BJ (cell line): ENCODE measurements at regions not wholly inside any gene's neighbourhood (a gene's known extent, or its start where the extent isn't known, plus 50 kb on each side); places are given as distances from the start of the nearest gene placed in this dataset.

Source experiments
- CTCF ChIA-PET: fragments of 350-600 bp; formaldehyde crosslinking; extraction: SDS; loops from one replicate; lab custom pipeline; 2021; ENCODE audit warnings: antibody characterized with exemption, inconsistent platforms; lab: Yijun Ruan, JAX
- POLR2A ChIA-PET: fragments of 300-600 bp; sonication (Branson Sonifier 250); formaldehyde crosslinking; extraction: SDS; loops from one replicate; lab custom pipeline; 2021; ENCODE audit warnings: antibody characterized with exemption; lab: Charles Lee
- DNase-seq: peaks from one replicate; pipeline ENCODE4 v3.0.0-alpha.2; 2011; ENCODE audit warnings: low read depth
- H3K27me3 ChIP-seq: 2 replicates; pipeline ENCODE4 v1.6.0; 2011; ENCODE audit warnings: low read length; ENCODE audit not compliant: control insufficient read depth, insufficient read depth
- H3K36me3 ChIP-seq: 2 replicates; pipeline ENCODE4 v1.5.1; 2011; ENCODE audit warnings: low read length; ENCODE audit not compliant: control insufficient read depth, insufficient read depth
- H3K4me3 ChIP-seq: 2 replicates; pipeline ENCODE4 v1.5.1; 2011; ENCODE audit warnings: low read depth, mild to moderate bottlenecking, control low read depth, low read length
- TF ChIP-seq, protein P1 (sequence below): IDR thresholded peaks from 2 replicates; pipeline ENCODE4 v1.5.1; 2011; ENCODE audit warnings: low read depth, mild to moderate bottlenecking, control low read depth, inconsistent platforms, low read length, moderate library complexity; ENCODE audit not compliant: insufficient read depth

- Histone ChIP-seq H3K4me3 (no peak overlapping the region), H3K27me3 (no peaks in the 10 kb centered on the region), H3K36me3 (no peaks in the 10 kb centered on the region)
- TF ChIP-seq, protein P1, sequence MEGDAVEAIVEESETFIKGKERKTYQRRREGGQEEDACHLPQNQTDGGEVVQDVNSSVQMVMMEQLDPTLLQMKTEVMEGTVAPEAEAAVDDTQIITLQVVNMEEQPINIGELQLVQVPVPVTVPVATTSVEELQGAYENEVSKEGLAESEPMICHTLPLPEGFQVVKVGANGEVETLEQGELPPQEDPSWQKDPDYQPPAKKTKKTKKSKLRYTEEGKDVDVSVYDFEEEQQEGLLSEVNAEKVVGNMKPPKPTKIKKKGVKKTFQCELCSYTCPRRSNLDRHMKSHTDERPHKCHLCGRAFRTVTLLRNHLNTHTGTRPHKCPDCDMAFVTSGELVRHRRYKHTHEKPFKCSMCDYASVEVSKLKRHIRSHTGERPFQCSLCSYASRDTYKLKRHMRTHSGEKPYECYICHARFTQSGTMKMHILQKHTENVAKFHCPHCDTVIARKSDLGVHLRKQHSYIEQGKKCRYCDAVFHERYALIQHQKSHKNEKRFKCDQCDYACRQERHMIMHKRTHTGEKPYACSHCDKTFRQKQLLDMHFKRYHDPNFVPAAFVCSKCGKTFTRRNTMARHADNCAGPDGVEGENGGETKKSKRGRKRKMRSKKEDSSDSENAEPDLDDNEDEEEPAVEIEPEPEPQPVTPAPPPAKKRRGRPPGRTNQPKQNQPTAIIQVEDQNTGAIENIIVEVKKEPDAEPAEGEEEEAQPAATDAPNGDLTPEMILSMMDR = no peak
- ChIA-PET CTCF (interaction anchor here (1.5 kb wide), 1 partner anchor 10 kb away, joined by 4 read pairs; no protein-coding TSS in a partner anchor), POLR2A (interaction anchor here (0.6 kb wide), 1 partner anchor 201 kb away, joined by 3 read pairs; no protein-coding TSS in a partner anchor)
- peak; percentile 2 for DNase-seq
Measured at GRCh38 chr2:146077156-146077555, 1557.2 kb upstream of the ZEB2 start.

- TF ChIP-seq, protein P1 = no peak
Measured at GRCh38 chr2:146068051-146068450, 1548.1 kb upstream of the ZEB2 start.

DNA sequence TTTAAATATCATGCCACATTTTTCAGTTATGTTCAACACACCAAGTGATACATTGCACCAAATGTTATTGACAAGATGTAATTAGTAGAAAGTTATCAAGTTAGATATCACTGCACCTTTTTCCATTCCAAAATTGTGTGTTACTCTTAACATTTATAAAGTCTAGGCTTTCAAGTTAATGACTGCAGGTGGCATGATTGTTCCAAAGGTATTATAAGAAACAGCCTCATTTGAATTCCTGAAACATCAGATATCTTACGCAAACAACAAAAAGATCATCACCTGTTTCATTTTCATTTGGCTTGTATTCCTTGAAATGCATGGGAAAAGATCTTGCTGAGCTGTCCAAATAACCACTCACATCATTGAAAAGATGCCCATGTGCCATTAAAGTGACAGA is 1528.2 kb upstream of the ZEB2 start:
- CTCF ChIA-PET = no interaction called here
- DNase-seq = no peak
- POLR2A ChIA-PET = no interaction called here
- Histone ChIP-seq H3K36me3 (no peaks in the 10 kb centered on the region), H3K27me3 (no peaks in the 10 kb centered on the region), H3K4me3 (no peak overlapping the region)
- TF ChIP-seq, protein P1 = no peak

More at GRCh38 chr2:146068051-146068450, 1548.1 kb upstream of the ZEB2 start:
- no peaks in the 10 kb centered on the region for H3K27me3 ChIP-seq
- H3K4me3 ChIP-seq = no peak overlapping the region
- no peak for DNase-seq
- ChIA-PET CTCF (interaction anchor here (1.2 kb wide), 1 partner anchor 9 kb away, joined by 4 read pairs; no protein-coding TSS in a partner anchor), POLR2A (no interaction called here)
- no peaks in the 10 kb centered on the region for H3K36me3 ChIP-seq

GRCh38 chr2:146041274-146041910 is 1521.5 kb upstream of the ZEB2 start:
- TF ChIP-seq, protein P1 = no peak
- CTCF ChIA-PET = interaction anchor here (1.0 kb wide), 1 partner anchor 257 kb away, joined by 3 read pairs; no protein-coding TSS in a partner anchor
- H3K36me3 ChIP-seq = no peaks in the 10 kb centered on the region
- H3K4me3 ChIP-seq = no peak overlapping the region
- no peak for DNase-seq
- POLR2A ChIA-PET = no interaction called here
- H3K27me3 ChIP-seq = no peaks in the 10 kb centered on the region

- TF ChIP-seq, protein P1 = no peak
- H3K27me3 ChIP-seq = no peaks in the 10 kb centered on the region
- no peak overlapping the region for H3K4me3 ChIP-seq
- POLR2A ChIA-PET = no interaction called here
- CTCF ChIA-PET = interaction anchor here (1.1 kb wide), 1 partner anchor 9 kb away, joined by 3 read pairs; no protein-coding TSS in a partner anchor
- H3K36me3 ChIP-seq = no peaks in the 10 kb centered on the region
- no peak for DNase-seq
Measured at GRCh38 chr2:146040051-146040450, 1520.1 kb upstream of the ZEB2 start.
